Liver (tissue), 8 donors: ENCODE measurements at regions not wholly inside any gene's neighbourhood (a gene's known extent, or its start where the extent isn't known, plus 50 kb on each side); places are given as distances from the start of the nearest gene placed in this dataset.
"Not testable (repeated sequence)": the region's sequence is repeated elsewhere in the genome, so short reads cannot be mapped to it uniquely, and the experiment has no call there.

Experiments used
- DNase-seq: peaks from one replicate; pipeline ENCODE4 v3.0.0-alpha.2; 2017; ENCODE audit warnings: low spot score
- H3K27ac ChIP-seq, 2 donors: one replicate each; pipeline ENCODE4 v1.7.0; 2013; ENCODE audit warnings: inconsistent platforms in 2 of 2, low read length in 2 of 2, control low read depth in 1 of 2, low read depth in 1 of 2, mild to moderate bottlenecking in 1 of 2
- H3K27me3 ChIP-seq, 4 donors: one replicate each; pipeline versions ENCODE4 v1.6.1 to v1.7.0; 2013; ENCODE audit warnings: low read length in 3 of 4, inconsistent platforms in 1 of 4, mild to moderate bottlenecking in 1 of 4, moderate library complexity in 1 of 4; ENCODE audit not compliant: control insufficient read depth in 4 of 4, insufficient read depth in 4 of 4
- H3K36me3 ChIP-seq, 4 donors: one replicate each; pipeline versions ENCODE4 v1.6.1 to v1.7.0; 2013; ENCODE audit warnings: low read length in 3 of 4, mild to moderate bottlenecking in 3 of 4, low read depth in 1 of 4, moderate library complexity in 1 of 4; ENCODE audit not compliant: control insufficient read depth in 4 of 4, insufficient read depth in 3 of 4
- H3K4me1 ChIP-seq, 4 donors: one replicate each; pipeline versions ENCODE4 v1.6.1 to v1.7.0; 2013; ENCODE audit warnings: low read length in 3 of 4, mild to moderate bottlenecking in 3 of 4, moderate library complexity in 1 of 4; ENCODE audit not compliant: control insufficient read depth in 4 of 4, insufficient read depth in 4 of 4
- H3K4me3 ChIP-seq, 3 donors: one replicate each; pipeline versions ENCODE4 v1.6.1 to v1.7.0; 2013; ENCODE audit warnings: low read length in 3 of 3, control low read depth in 1 of 3, low read depth in 1 of 3, mild to moderate bottlenecking in 1 of 3
- H3K9ac ChIP-seq, 2 donors: one replicate each; pipeline ENCODE4 v1.7.0; 2013; ENCODE audit warnings: low read length in 2 of 2, mild to moderate bottlenecking in 2 of 2, moderate library complexity in 2 of 2, control low read depth in 1 of 2, low read depth in 1 of 2
- H3K9me3 ChIP-seq, 4 donors: one replicate each; pipeline versions ENCODE4 v1.6.1 to v1.7.0; 2013; ENCODE audit warnings: low read length in 3 of 4; ENCODE audit not compliant: control insufficient read depth in 4 of 4
- RAD21 ChIP-seq, 2 donors: IDR thresholded peaks; 2 replicates each; pipeline ENCODE4 v1.6.1; 2016; ENCODE audit warnings: antibody characterized with exemption in 2 of 2, mild to moderate bottlenecking in 2 of 2
- YY1 ChIP-seq: IDR thresholded peaks from 2 replicates; pipeline ENCODE4 v1.6.1; 2016; ENCODE audit warnings: antibody characterized with exemption, mild to moderate bottlenecking
- WGBS: extraction: QIAGEN DNeasy Blood & Tissue Kit; methylation state at CpG from one replicate; pipeline ENCODE4 v1.1.7; 2013; 5-methylcytosine and 5-hydroxymethylcytosine counted together
- TF ChIP-seq, protein P1 (sequence below): IDR thresholded peaks from 2 replicates; pipeline ENCODE4 v1.6.1; 2016; ENCODE audit warnings: antibody characterized with exemption, mild to moderate bottlenecking
- TF ChIP-seq, protein P2 (sequence below): fragments of 150-350 bp; IDR thresholded peaks from 2 replicates; pipeline ENCODE4 v1.5.1; 2017; ENCODE audit warnings: improper control_type of control experiment, low read depth, low read length; ENCODE audit not compliant: missing input control
- donor health status: healthy.
- donor health status: healthy.
- donor health status: healthy.
- donor health status: healthy.
- donor health status: healthy.

GRCh38 chr3:150323770-150324169 lies 84.3 kb upstream of the TSC22D2 start (continued):
- TF ChIP-seq, protein P1, sequence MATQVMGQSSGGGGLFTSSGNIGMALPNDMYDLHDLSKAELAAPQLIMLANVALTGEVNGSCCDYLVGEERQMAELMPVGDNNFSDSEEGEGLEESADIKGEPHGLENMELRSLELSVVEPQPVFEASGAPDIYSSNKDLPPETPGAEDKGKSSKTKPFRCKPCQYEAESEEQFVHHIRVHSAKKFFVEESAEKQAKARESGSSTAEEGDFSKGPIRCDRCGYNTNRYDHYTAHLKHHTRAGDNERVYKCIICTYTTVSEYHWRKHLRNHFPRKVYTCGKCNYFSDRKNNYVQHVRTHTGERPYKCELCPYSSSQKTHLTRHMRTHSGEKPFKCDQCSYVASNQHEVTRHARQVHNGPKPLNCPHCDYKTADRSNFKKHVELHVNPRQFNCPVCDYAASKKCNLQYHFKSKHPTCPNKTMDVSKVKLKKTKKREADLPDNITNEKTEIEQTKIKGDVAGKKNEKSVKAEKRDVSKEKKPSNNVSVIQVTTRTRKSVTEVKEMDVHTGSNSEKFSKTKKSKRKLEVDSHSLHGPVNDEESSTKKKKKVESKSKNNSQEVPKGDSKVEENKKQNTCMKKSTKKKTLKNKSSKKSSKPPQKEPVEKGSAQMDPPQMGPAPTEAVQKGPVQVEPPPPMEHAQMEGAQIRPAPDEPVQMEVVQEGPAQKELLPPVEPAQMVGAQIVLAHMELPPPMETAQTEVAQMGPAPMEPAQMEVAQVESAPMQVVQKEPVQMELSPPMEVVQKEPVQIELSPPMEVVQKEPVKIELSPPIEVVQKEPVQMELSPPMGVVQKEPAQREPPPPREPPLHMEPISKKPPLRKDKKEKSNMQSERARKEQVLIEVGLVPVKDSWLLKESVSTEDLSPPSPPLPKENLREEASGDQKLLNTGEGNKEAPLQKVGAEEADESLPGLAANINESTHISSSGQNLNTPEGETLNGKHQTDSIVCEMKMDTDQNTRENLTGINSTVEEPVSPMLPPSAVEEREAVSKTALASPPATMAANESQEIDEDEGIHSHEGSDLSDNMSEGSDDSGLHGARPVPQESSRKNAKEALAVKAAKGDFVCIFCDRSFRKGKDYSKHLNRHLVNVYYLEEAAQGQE = no peak

GRCh38 chr3:150323091-150323490 lies 85.0 kb upstream of the TSC22D2 start:
- not testable (repeated sequence) for H3K27ac ChIP-seq, H3K4me3 ChIP-seq, H3K9me3 ChIP-seq, H3K36me3 ChIP-seq, H3K27me3 ChIP-seq, H3K4me1 ChIP-seq, H3K9ac ChIP-seq, DNase-seq
- 96% methylated on average over 23 of the region's 23 CpGs for WGBS

DNA sequence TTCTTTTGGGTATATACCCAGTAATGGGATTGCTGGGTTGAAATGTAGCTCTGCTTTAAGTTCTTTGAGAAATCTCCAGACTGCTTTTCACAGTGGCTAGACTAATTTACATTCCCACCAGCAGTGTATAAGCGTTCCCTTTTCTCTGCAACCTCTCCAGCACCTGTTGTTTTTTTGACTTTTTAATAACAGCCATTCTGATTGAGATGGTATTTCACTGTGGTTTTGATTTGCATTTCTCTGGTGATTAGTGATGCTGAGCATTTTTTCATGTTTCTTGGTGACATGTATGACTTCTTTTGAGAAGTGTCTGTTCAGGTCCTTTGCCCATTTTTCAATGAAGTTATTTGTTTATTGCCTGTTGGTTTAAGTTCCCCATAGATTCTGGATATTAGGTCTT lies 87.1 kb upstream of the TSC22D2 start:
- not testable (repeated sequence) for H3K9me3 ChIP-seq, H3K9ac ChIP-seq, H3K27me3 ChIP-seq, H3K27ac ChIP-seq, H3K4me3 ChIP-seq, H3K4me1 ChIP-seq, H3K36me3 ChIP-seq, DNase-seq
- WGBS = 77% methylated on average over 1 of the region's 1 CpG

DNA sequence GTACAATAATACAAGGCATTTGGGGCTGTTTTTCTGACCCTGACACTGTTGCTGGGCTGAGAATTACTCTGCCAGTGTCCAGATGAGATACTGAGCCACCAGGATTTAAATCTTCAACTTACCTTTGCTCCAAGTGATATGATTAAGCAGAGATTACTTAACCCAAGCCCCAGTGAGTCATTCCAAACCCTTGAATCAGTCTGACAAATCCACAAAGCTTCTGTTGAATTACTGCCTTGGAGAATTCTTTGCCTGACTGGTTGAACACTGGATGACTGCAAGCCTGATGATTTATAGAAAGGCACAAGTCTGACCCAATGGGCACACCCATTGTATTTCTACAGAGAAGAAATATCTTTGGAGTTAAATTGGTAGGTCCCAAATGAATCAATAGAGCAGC lies 88.2 kb upstream of the TSC22D2 start:
- Histone ChIP-seq H3K4me3 (no peak overlapping the region), H3K27me3 (no peaks in the 10 kb centered on the region), H3K9me3 (no peaks in the 10 kb centered on the region), H3K9ac (no peak overlapping the region), H3K4me1 (peaks cover 0 to 8% (median 0%) of the 10 kb centered on the region in 4 donors), H3K36me3 (no peaks in the 10 kb centered on the region), H3K27ac (no peak overlapping the region)
- DNase-seq = no peak
- TF ChIP-seq, protein P1 = no peak
- no peak for TF ChIP-seq RAD21 (IDR thresholded peaks at IDR 0.05)
- no peak for TF ChIP-seq YY1
- TF ChIP-seq, protein P2, sequence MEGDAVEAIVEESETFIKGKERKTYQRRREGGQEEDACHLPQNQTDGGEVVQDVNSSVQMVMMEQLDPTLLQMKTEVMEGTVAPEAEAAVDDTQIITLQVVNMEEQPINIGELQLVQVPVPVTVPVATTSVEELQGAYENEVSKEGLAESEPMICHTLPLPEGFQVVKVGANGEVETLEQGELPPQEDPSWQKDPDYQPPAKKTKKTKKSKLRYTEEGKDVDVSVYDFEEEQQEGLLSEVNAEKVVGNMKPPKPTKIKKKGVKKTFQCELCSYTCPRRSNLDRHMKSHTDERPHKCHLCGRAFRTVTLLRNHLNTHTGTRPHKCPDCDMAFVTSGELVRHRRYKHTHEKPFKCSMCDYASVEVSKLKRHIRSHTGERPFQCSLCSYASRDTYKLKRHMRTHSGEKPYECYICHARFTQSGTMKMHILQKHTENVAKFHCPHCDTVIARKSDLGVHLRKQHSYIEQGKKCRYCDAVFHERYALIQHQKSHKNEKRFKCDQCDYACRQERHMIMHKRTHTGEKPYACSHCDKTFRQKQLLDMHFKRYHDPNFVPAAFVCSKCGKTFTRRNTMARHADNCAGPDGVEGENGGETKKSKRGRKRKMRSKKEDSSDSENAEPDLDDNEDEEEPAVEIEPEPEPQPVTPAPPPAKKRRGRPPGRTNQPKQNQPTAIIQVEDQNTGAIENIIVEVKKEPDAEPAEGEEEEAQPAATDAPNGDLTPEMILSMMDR = no peak
